GM12873 (cell line): ENCODE measurements at regions not wholly inside any gene's neighbourhood (a gene's known extent, or its start where the extent isn't known, plus 50 kb on each side); places are given as distances from the start of the nearest gene placed in this dataset.

ENCODE experiments used
- TF ChIP-seq, protein P1 (sequence below): IDR thresholded peaks from 2 replicates; pipeline ENCODE4 v1.5.1; 2012; ENCODE audit warnings: low read depth, mild to moderate bottlenecking, moderate library complexity, low read length, control low read depth; ENCODE audit not compliant: insufficient read depth; ENCODE audit errors: missing control alignments

DNA sequence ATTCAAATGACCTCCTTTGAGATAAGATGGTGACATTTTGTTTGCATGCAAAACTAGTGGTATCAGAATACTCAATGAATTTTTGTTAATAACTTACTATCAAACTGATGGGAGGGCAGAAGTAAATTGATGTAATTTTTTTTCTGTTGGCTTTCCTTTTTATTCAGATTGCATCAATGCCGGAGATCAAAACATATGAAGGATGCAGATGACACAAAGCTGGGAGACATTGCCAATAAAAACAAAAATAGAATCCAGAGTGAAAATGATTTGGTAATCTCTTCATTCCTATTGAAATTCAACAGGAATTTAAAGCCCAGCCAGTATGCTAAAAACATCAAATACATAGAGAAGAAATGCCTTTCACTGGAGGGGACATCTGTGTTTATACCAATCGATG lies 1655.3 kb upstream of the C9orf72 start:
- TF ChIP-seq, protein P1, sequence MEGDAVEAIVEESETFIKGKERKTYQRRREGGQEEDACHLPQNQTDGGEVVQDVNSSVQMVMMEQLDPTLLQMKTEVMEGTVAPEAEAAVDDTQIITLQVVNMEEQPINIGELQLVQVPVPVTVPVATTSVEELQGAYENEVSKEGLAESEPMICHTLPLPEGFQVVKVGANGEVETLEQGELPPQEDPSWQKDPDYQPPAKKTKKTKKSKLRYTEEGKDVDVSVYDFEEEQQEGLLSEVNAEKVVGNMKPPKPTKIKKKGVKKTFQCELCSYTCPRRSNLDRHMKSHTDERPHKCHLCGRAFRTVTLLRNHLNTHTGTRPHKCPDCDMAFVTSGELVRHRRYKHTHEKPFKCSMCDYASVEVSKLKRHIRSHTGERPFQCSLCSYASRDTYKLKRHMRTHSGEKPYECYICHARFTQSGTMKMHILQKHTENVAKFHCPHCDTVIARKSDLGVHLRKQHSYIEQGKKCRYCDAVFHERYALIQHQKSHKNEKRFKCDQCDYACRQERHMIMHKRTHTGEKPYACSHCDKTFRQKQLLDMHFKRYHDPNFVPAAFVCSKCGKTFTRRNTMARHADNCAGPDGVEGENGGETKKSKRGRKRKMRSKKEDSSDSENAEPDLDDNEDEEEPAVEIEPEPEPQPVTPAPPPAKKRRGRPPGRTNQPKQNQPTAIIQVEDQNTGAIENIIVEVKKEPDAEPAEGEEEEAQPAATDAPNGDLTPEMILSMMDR = no peak

DNA sequence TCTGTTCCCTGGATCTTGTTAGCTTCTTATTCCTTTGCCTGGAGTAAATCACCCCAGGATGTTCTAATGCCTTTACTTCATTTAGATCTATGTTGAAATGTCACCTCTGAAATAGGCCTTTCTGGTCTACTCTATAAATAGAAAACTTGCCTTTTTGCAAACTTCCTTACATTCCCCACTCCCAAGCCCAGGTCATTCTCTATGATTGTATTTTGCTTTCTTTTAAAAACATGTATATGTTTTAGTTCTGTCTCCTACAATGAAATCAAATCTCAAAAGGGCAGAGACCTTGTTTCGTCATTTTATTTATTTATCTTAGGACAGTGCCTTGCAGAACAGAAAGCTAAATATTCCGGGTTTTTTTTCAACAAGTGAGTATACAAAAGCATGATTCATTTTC lies 1657.7 kb upstream of the C9orf72 start:
- TF ChIP-seq, protein P1 = no peak

DNA sequence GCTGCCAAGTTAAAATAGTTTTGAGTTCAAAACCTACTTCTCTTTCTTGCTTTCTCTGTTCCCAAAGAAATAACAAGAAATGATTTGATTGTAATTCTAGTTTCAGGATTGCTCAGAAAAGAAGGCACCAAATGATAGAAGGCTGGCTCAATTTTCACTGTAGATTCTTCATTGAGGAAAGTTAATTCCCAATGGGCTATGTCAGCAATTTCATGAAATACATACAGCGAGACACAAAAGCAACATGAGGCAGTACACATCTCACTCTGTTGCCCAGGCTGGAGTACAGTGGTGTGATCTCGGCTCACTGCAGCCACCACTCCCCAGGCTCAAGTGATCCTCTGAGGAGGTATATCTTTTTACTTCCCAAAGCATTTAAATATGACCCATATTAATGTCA lies 1659.9 kb upstream of the C9orf72 start:
- TF ChIP-seq, protein P1 = no peak

DNA sequence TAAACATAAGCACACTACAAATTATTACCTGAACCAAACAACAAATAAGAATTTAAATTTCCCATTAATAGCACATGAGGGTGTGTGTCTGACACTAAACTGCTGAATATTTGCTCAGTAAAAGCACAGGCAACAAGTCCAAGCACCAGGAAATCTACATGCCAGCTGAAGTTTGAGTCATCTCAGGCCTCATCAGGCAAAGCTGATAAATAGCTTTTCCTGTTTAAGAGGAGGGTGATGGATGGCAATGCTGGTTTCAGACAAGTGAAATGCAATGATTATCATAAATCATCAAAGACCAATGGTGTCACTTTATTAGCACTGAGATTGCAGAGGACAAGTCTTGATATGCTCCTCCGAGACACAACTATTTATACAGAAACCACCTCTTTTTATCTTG lies 1668.0 kb upstream of the C9orf72 start:
- TF ChIP-seq, protein P1 = no peak

DNA sequence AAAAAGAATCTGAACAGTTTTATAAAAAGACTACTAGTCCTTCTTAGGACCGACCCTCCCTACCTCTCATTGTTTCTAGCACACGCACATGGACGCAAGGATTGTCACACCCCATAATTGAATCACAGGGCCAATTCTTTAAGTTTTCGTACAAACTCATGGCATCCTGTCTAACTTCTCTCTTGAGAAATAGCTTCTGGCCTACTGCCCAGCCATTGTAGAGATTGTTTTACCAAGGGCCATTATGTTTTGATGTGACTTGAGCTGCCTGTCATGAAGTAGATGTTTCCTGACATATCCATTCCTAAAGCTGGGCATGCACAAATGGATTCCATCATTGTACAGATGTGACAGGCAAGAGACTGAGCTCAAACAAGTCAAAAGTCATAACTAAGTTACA lies 1672.1 kb upstream of the C9orf72 start:
- TF ChIP-seq, protein P1 = no peak

DNA sequence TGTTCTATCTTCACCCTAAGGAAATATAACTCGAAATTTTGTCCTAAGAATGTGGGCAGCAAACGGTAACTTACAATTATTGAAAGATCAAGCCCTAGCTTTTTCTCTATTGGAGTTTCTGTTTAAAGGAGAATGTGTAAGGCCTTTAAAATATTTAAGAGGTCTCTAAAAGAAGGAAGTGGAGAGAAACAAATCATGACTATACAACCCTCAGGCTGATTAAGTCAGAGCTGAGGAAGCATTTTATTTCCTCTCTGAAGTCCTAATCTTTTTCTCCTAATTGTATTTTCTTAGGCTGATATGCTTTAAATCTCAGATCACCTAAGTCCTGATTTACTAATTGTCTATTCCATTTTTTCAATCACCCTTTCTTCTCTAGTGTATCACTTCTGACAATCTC lies 1708.8 kb upstream of the C9orf72 start:
- TF ChIP-seq, protein P1 = no peak

DNA sequence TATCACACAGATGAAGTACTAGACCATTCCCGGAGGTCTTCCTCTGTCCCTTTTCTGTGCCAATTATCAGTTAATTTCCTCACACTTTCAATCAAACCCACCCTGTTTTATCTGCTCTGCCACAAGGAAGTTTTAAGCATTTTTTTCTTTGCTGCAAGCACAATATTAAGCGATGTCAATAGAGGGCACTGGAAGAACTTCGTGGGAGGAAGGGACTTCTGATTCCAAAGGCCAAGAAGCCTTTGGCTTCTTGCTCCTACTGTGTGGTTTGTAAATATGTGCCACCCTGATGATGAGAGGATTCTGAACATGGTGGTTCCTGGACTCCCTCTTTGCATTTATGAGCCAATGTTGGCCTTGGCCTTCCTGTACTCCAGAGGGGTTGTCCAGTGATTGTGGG lies 1712.5 kb upstream of the C9orf72 start:
- TF ChIP-seq, protein P1 = no peak
